ENCODE measurements at regions not wholly inside any gene's neighbourhood (a gene's known extent, or its start where the extent isn't known, plus 50 kb on each side); places are given as distances from the start of the nearest gene placed in this dataset.

- H3K36me3 Mint-ChIP-seq (ENCODE audit: low read depth, unreplicated experiment): peaks cover 1% of the 10 kb centered on the region
- no peaks in the 10 kb centered on the region for H3K79me2 ChIP-seq (ENCODE audit: insufficient read depth, low read length)
- TF ChIP-seq, protein P1, sequence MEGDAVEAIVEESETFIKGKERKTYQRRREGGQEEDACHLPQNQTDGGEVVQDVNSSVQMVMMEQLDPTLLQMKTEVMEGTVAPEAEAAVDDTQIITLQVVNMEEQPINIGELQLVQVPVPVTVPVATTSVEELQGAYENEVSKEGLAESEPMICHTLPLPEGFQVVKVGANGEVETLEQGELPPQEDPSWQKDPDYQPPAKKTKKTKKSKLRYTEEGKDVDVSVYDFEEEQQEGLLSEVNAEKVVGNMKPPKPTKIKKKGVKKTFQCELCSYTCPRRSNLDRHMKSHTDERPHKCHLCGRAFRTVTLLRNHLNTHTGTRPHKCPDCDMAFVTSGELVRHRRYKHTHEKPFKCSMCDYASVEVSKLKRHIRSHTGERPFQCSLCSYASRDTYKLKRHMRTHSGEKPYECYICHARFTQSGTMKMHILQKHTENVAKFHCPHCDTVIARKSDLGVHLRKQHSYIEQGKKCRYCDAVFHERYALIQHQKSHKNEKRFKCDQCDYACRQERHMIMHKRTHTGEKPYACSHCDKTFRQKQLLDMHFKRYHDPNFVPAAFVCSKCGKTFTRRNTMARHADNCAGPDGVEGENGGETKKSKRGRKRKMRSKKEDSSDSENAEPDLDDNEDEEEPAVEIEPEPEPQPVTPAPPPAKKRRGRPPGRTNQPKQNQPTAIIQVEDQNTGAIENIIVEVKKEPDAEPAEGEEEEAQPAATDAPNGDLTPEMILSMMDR (IDR thresholded peaks at IDR 0.05; ENCODE audit: insufficient read depth, low read depth, low read length): no peak
- no peak for TF ChIP-seq EZH2 (IDR thresholded peaks at IDR 0.05; ENCODE audit: insufficient read depth, low read length)
- no peak overlapping the region for H3K4me2 ChIP-seq (ENCODE audit: low read length)
- H3K27me3 Mint-ChIP-seq (ENCODE audit: low read depth, unreplicated experiment): peaks cover 72% of the 10 kb centered on the region
- H3K36me3 ChIP-seq (ENCODE audit: insufficient read depth, low read length): no peaks in the 10 kb centered on the region
- peaks cover 2% of the 10 kb centered on the region for H3K9me3 Mint-ChIP-seq (ENCODE audit: unreplicated experiment)
- no peak for DNase-seq (ENCODE audit: low read depth)
- H3K27me3 ChIP-seq (ENCODE audit: insufficient read depth, low read length): no peaks in the 10 kb centered on the region
- H3K9me3 ChIP-seq (ENCODE audit: insufficient read depth, low read depth, low read length): peaks cover 10% of the 10 kb centered on the region
- H3K27ac ChIP-seq (ENCODE audit: low read depth, low read length): no peak overlapping the region
- no peak overlapping the region for H3K4me3 Mint-ChIP-seq (ENCODE audit: unreplicated experiment)
- H3K4me1 ChIP-seq (ENCODE audit: insufficient read depth, low read length): no peaks in the 10 kb centered on the region
- FAIRE-seq: no peak
- H3K4me1 Mint-ChIP-seq (ENCODE audit: low read depth, unreplicated experiment): no peaks in the 10 kb centered on the region
- H4K20me1 ChIP-seq (ENCODE audit: insufficient read depth, low read length): no peaks in the 10 kb centered on the region
- no peak overlapping the region for H3K4me3 ChIP-seq (ENCODE audit: insufficient read depth, low read depth, low read length)
- no peak overlapping the region for H3K27ac Mint-ChIP-seq (ENCODE audit: unreplicated experiment)
- H2AFZ ChIP-seq (ENCODE audit: low read depth, low read length): no peak overlapping the region
- no peak overlapping the region for H3K9ac ChIP-seq (ENCODE audit: low read length)
Observed at GRCh38 chr11:134753771-134754520, 341.9 kb upstream of the B3GAT1 start.

DNA sequence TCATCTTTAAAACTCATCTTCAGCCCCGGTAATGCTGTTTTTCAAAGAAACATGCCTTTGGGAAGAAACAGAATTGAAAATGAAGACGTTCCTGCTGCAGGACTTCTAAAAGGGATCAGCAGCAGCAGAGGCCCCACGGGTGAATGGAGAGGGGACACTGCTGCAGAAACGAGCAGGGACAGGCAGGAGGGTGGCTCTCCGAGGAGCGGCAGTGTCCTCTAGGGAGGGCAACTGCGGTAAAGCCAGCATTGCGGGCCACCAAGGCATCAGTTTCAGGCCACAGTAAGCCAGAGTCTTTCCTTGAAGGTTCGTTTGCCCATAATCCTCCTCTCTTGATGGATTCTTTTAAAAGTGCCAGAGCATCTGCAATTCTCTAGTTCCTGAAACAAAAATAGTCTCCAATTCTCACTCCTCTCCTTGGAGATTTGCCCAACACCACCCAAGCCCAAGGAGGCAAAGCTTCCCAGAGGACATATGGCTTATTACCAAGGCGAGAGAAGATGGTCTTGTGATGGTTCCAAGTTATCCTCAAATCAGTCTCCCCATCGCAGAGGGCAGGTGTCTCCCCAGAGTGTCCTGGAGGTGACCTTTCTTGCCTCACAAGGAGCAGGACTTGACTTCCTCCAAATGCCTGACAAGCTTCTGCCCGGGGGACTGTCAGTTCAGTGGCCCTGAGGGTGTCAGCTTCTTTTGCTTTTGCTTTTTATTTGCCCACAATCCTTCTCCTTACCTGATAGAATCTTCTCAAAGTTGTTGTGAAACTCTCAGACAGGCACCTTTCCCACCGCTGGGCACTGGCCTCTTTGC lies 341.1 kb upstream of the B3GAT1 start:
- peaks cover 10% of the 10 kb centered on the region for H3K9me3 ChIP-seq (ENCODE audit: insufficient read depth, low read depth, low read length)
- H3K4me2 ChIP-seq (ENCODE audit: low read length): no peak overlapping the region
- no peaks in the 10 kb centered on the region for H3K79me2 ChIP-seq (ENCODE audit: insufficient read depth, low read length)
- H3K27me3 ChIP-seq (ENCODE audit: insufficient read depth, low read length): no peaks in the 10 kb centered on the region
- Mint-ChIP-seq H3K36me3 (ENCODE audit: low read depth, unreplicated experiment) (peaks cover 1% of the 10 kb centered on the region), H3K27ac (ENCODE audit: unreplicated experiment) (no peak overlapping the region), H3K9me3 (ENCODE audit: unreplicated experiment) (peaks cover 9% of the 10 kb centered on the region), H3K27me3 (ENCODE audit: low read depth, unreplicated experiment) (peaks cover 72% of the 10 kb centered on the region), H3K4me1 (ENCODE audit: low read depth, unreplicated experiment) (no peaks in the 10 kb centered on the region), H3K4me3 (ENCODE audit: unreplicated experiment) (no peak overlapping the region)
- TF ChIP-seq, protein P1 (IDR thresholded peaks at IDR 0.05; ENCODE audit: insufficient read depth, low read depth, low read length): no peak
- TF ChIP-seq EZH2 (IDR thresholded peaks at IDR 0.05; ENCODE audit: insufficient read depth, low read length): no peak
- no peaks in the 10 kb centered on the region for H3K36me3 ChIP-seq (ENCODE audit: insufficient read depth, low read length)
- H4K20me1 ChIP-seq (ENCODE audit: insufficient read depth, low read length): no peaks in the 10 kb centered on the region
- no peaks in the 10 kb centered on the region for H3K4me1 ChIP-seq (ENCODE audit: insufficient read depth, low read length)
- no peak for FAIRE-seq
- DNase-seq (ENCODE audit: low read depth): no peak
- no peak overlapping the region for H3K4me3 ChIP-seq (ENCODE audit: insufficient read depth, low read depth, low read length)
- no peak overlapping the region for H2AFZ ChIP-seq (ENCODE audit: low read depth, low read length)
- no peak overlapping the region for H3K9ac ChIP-seq (ENCODE audit: low read length)
- H3K27ac ChIP-seq (ENCODE audit: low read depth, low read length): no peak overlapping the region

All from astrocyte (in vitro differentiated cells and primary cell).